GM12874 (cell line): ENCODE measurements at regions not wholly inside any gene's neighbourhood (a gene's known extent, or its start where the extent isn't known, plus 50 kb on each side); places are given as distances from the start of the nearest gene placed in this dataset.

Source experiments
- CTCF ChIP-seq: IDR thresholded peaks from 2 replicates; pipeline ENCODE4 v1.5.1; 2011; ENCODE audit warnings: low read depth, mild to moderate bottlenecking, control low read depth, low read length, moderate library complexity; ENCODE audit not compliant: insufficient read depth

- TF ChIP-seq CTCF, result no peak
Measured at GRCh38 chr4:1514612-1515011, 108.4 kb upstream of the NKX1-1 start.

DNA sequence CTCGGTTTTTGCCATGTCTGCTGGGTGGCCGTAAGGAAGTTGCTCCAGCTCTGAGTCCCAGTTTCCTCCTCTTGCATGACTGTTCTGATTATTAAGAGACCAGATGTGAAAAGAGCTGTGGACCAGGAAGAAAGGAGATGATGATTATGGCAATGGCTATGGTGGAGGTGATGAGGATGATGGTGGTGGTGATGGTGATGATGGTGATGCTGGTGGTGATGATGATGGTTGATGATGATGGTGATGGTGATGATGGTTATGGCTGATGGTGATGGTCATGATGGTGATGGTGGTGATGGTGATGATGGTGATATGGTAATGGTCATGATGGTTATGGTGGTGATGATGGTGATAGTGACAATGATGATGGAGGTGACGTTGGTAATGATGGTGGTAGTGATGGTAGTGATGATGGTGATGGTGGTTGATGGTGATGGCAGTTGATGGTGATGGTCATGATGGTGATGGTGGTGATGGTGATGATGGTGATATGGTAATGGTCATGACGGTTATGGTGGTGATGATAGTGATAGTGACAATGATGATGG lies 107.8 kb upstream of the NKX1-1 start:
- TF ChIP-seq CTCF, result no peak

GRCh38 chr4:1512738-1513660 lies 106.8 kb upstream of the NKX1-1 start:
- no peak for TF ChIP-seq CTCF

- TF ChIP-seq CTCF, result no peak
Measured at GRCh38 chr4:1512051-1512737, 106.0 kb upstream of the NKX1-1 start.

DNA sequence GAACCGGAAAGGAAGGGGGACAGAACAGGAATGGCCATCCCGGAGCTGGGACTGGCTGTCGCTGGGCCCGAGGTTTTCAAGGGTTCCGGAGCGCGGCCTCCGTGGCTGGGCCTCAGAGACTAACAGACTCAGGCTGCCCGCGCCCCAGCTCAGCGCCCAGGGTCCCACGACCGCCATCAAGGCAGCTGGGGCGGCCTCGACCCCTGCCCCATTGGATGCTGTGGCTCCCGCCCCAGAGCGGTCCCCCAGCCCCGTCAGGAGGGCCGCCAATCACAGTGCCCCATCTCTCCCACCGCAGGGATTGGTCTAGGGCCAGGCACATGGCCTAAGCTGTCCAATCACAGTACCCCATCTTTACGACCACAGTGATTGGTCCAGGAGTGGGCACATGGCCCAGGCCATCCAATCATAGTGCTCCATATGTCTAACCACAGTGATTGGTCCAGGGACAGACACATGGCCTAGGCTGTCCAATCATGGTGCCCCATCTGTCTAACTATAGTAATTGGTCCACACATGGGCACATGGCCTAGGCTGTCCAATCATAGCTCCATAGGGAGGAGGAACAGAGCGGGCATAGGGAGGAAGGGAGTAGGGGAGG lies 105.3 kb upstream of the NKX1-1 start:
- no peak for TF ChIP-seq CTCF

- no peak for TF ChIP-seq CTCF
Measured at GRCh38 chr4:1510931-1511330, 104.7 kb upstream of the NKX1-1 start.

DNA sequence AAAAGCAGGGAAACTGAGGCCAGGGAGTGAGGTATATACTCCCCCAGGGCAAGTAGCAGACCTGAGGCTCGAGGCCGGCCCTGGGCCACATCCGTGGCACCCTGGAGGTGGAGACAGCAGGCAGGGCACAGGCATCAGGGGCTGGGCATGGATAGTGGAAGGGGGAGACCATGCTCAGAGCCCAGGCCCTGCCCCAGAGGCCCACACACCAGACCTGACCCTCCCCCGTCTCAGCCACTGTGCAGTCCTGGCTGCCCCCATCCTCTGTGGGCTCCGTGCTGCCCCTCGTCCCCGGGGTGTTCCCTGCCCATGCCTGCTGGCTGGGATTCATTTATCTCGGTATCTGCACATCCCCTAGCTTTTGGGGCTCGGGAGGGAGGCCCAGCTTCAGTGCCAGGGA lies 103.1 kb upstream of the NKX1-1 start:
- no peak for TF ChIP-seq CTCF
